ENCODE measurements at regions not wholly inside any gene's neighbourhood (a gene's known extent, or its start where the extent isn't known, plus 50 kb on each side); places are given as distances from the start of the nearest gene placed in this dataset.

GRCh38 chr3:87977765-87978164 lies 81.0 kb downstream of the CGGBP1 start:
- no peak overlapping the region for H3K9ac ChIP-seq (ENCODE audit: low read depth, low read length, poor library complexity)
- no peak overlapping the region for H2BK15ac ChIP-seq (ENCODE audit: low read length)
- H2BK5ac ChIP-seq (ENCODE audit: low read length): no peak overlapping the region
- H3K9me3 ChIP-seq (replicated peaks in 1 of 2; ENCODE audit: control insufficient read depth in 2 of 2, insufficient read depth in 1 of 2, low read depth in 1 of 2, low read length in 2 of 2): peaks cover 0 to 11% of the 10 kb centered on the region in 2 donors
- DNase-seq (ENCODE audit: low spot score): no peak
- H4K8ac ChIP-seq (ENCODE audit: low read depth, low read length): peak overlapping the region; percentile 94
- H3K23ac ChIP-seq (ENCODE audit: low read depth, low read length, poor library complexity): no peak overlapping the region
- no peak overlapping the region for H3K4me3 ChIP-seq (ENCODE audit: low read length in 2 of 2)
- H2AK5ac ChIP-seq (ENCODE audit: low read depth, low read length): peak overlapping the region; percentile 34
- H3K27me3 ChIP-seq (ENCODE audit: control insufficient read depth in 3 of 3, insufficient read depth in 3 of 3, low read depth in 1 of 3, low read length in 3 of 3): no peaks in the 10 kb centered on the region
- H3K4me2 ChIP-seq (ENCODE audit: insufficient read depth, low read length, poor library complexity, severe bottlenecking): no peak overlapping the region
- H3K14ac ChIP-seq (ENCODE audit: low read length): no peak overlapping the region
- no peak overlapping the region for H2AFZ ChIP-seq (ENCODE audit: low read length)
- peak overlapping the region; percentile 53 for H3K18ac ChIP-seq (ENCODE audit: low read length)
- H3K27ac ChIP-seq (replicated peaks; ENCODE audit: low read length): no peak overlapping the region
- no peaks in the 10 kb centered on the region for H3K4me1 ChIP-seq (ENCODE audit: control insufficient read depth in 2 of 2, insufficient read depth in 1 of 2, low read depth in 1 of 2, low read length in 2 of 2)
- no peaks in the 10 kb centered on the region for H3K79me1 ChIP-seq (ENCODE audit: low read depth, low read length)
- H2BK12ac ChIP-seq (ENCODE audit: low read length): no peak overlapping the region
- no peak overlapping the region for H4K91ac ChIP-seq (ENCODE audit: low read depth, low read length, poor library complexity)
- WGBS, 2 donors (ENCODE audit: extremely low coverage in 2 of 2, insufficient read length in 2 of 2, insufficient replicate concordance in 1 of 2): no CpG with 5 or more reads among the region's 1 CpG
- H2BK120ac ChIP-seq (ENCODE audit: low read depth, low read length): no peak overlapping the region
- H3K36me3 ChIP-seq (replicated peaks in 1 of 2; ENCODE audit: control insufficient read depth in 2 of 2, insufficient read depth in 2 of 2, low read length in 2 of 2): no peaks in the 10 kb centered on the region
- no peak overlapping the region for H3K4ac ChIP-seq (ENCODE audit: low read length)

GRCh38 chr3:87975716-87976115 lies 83.1 kb downstream of the CGGBP1 start:
- Histone ChIP-seq H4K8ac (ENCODE audit: low read depth, low read length) (no peak overlapping the region), H3K36me3 (replicated peaks in 1 of 2; ENCODE audit: control insufficient read depth in 2 of 2, insufficient read depth in 2 of 2, low read length in 2 of 2) (no peaks in the 10 kb centered on the region), H2AK5ac (ENCODE audit: low read depth, low read length) (no peak overlapping the region), H3K4me1 (ENCODE audit: control insufficient read depth in 2 of 2, insufficient read depth in 1 of 2, low read depth in 1 of 2, low read length in 2 of 2) (no peaks in the 10 kb centered on the region), H3K23ac (ENCODE audit: low read depth, low read length, poor library complexity) (no peak overlapping the region), H2AFZ (ENCODE audit: low read length) (no peak overlapping the region), H3K14ac (ENCODE audit: low read length) (no peak overlapping the region), H4K91ac (ENCODE audit: low read depth, low read length, poor library complexity) (no peak overlapping the region), H3K4ac (ENCODE audit: low read length) (no peak overlapping the region), H3K27ac (replicated peaks; ENCODE audit: low read length) (no peak overlapping the region), H3K4me3 (ENCODE audit: low read length in 2 of 2) (no peak overlapping the region), H2BK12ac (ENCODE audit: low read length) (no peak overlapping the region), H3K18ac (ENCODE audit: low read length) (no peak overlapping the region), H2BK120ac (ENCODE audit: low read depth, low read length) (no peak overlapping the region), H3K4me2 (ENCODE audit: insufficient read depth, low read length, poor library complexity, severe bottlenecking) (no peak overlapping the region), H3K79me1 (ENCODE audit: low read depth, low read length) (no peaks in the 10 kb centered on the region), H3K9me3 (replicated peaks in 1 of 2; ENCODE audit: control insufficient read depth in 2 of 2, insufficient read depth in 1 of 2, low read depth in 1 of 2, low read length in 2 of 2) (peaks cover 0 to 9% of the 10 kb centered on the region in 2 donors), H3K27me3 (ENCODE audit: control insufficient read depth in 3 of 3, insufficient read depth in 3 of 3, low read depth in 1 of 3, low read length in 3 of 3) (no peaks in the 10 kb centered on the region), H2BK5ac (ENCODE audit: low read length) (no peak overlapping the region), H2BK15ac (ENCODE audit: low read length) (no peak overlapping the region), H3K9ac (ENCODE audit: low read depth, low read length, poor library complexity) (no peak overlapping the region)
- no CpG with 5 or more reads among the region's 1 CpG for WGBS, 2 donors (ENCODE audit: extremely low coverage in 2 of 2, insufficient read length in 2 of 2, insufficient replicate concordance in 1 of 2)
- no peak for DNase-seq (ENCODE audit: low spot score)

DNA sequence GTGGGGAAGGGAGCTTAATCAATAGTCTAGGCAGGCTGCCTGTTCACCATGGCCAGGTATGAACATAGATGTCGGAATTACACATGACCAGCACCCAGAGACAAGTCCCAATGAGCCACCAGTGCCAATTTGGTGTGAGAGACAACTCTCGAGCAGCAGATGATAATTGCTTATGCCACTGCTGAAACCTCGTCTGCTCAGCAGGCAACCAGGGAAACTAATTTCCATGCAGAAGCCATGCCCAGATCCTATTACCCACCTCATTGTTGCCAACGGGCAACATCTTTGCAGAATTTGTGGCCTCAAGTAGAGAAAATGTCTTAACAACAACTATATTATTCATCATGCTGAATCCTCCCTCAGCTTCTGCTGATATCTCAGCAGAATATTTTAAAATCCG lies 84.9 kb downstream of the CGGBP1 start:
- H4K91ac ChIP-seq (ENCODE audit: low read depth, low read length, poor library complexity): no peak overlapping the region
- H3K79me1 ChIP-seq (ENCODE audit: low read depth, low read length): no peaks in the 10 kb centered on the region
- no peaks in the 10 kb centered on the region for H3K4me1 ChIP-seq (ENCODE audit: control insufficient read depth in 2 of 2, insufficient read depth in 1 of 2, low read depth in 1 of 2, low read length in 2 of 2)
- H3K9ac ChIP-seq (ENCODE audit: low read depth, low read length, poor library complexity): no peak overlapping the region
- H2AFZ ChIP-seq (ENCODE audit: low read length): no peak overlapping the region
- H2BK12ac ChIP-seq (ENCODE audit: low read length): no peak overlapping the region
- no peak overlapping the region for H3K4me3 ChIP-seq (ENCODE audit: low read length in 2 of 2)
- no peak overlapping the region for H3K18ac ChIP-seq (ENCODE audit: low read length)
- H3K4ac ChIP-seq (ENCODE audit: low read length): no peak overlapping the region
- no peak overlapping the region for H3K4me2 ChIP-seq (ENCODE audit: insufficient read depth, low read length, poor library complexity, severe bottlenecking)
- H2BK120ac ChIP-seq (ENCODE audit: low read depth, low read length): no peak overlapping the region
- no peak overlapping the region for H4K8ac ChIP-seq (ENCODE audit: low read depth, low read length)
- no peak overlapping the region for H3K23ac ChIP-seq (ENCODE audit: low read depth, low read length, poor library complexity)
- no peak overlapping the region for H3K14ac ChIP-seq (ENCODE audit: low read length)
- WGBS, 2 donors (ENCODE audit: extremely low coverage in 2 of 2, insufficient read length in 2 of 2, insufficient replicate concordance in 1 of 2): no CpG with 5 or more reads among the region's 5 CpGs
- H2BK15ac ChIP-seq (ENCODE audit: low read length): no peak overlapping the region
- DNase-seq (ENCODE audit: low spot score): no peak
- H3K36me3 ChIP-seq (replicated peaks in 1 of 2; ENCODE audit: control insufficient read depth in 2 of 2, insufficient read depth in 2 of 2, low read length in 2 of 2): no peaks in the 10 kb centered on the region
- no peaks in the 10 kb centered on the region for H3K27me3 ChIP-seq (ENCODE audit: control insufficient read depth in 3 of 3, insufficient read depth in 3 of 3, low read depth in 1 of 3, low read length in 3 of 3)
- H3K27ac ChIP-seq (replicated peaks; ENCODE audit: low read length): no peak overlapping the region
- no peaks in the 10 kb centered on the region for H3K9me3 ChIP-seq (replicated peaks in 1 of 2; ENCODE audit: control insufficient read depth in 2 of 2, insufficient read depth in 1 of 2, low read depth in 1 of 2, low read length in 2 of 2)
- no peak overlapping the region for H2BK5ac ChIP-seq (ENCODE audit: low read length)
- H2AK5ac ChIP-seq (ENCODE audit: low read depth, low read length): no peak overlapping the region

- Histone ChIP-seq H2BK5ac (ENCODE audit: low read length) (no peak overlapping the region), H3K23ac (ENCODE audit: low read depth, low read length, poor library complexity) (no peak overlapping the region), H4K91ac (ENCODE audit: low read depth, low read length, poor library complexity) (no peak overlapping the region), H3K18ac (ENCODE audit: low read length) (no peak overlapping the region), H3K36me3 (replicated peaks in 1 of 2; ENCODE audit: control insufficient read depth in 2 of 2, insufficient read depth in 2 of 2, low read length in 2 of 2) (no peaks in the 10 kb centered on the region), H3K9me3 (replicated peaks in 1 of 2; ENCODE audit: control insufficient read depth in 2 of 2, insufficient read depth in 1 of 2, low read depth in 1 of 2, low read length in 2 of 2) (no peaks in the 10 kb centered on the region), H2BK120ac (ENCODE audit: low read depth, low read length) (no peak overlapping the region), H3K27me3 (ENCODE audit: control insufficient read depth in 3 of 3, insufficient read depth in 3 of 3, low read depth in 1 of 3, low read length in 3 of 3) (no peaks in the 10 kb centered on the region), H2BK15ac (ENCODE audit: low read length) (no peak overlapping the region), H3K27ac (replicated peaks; ENCODE audit: low read length) (no peak overlapping the region), H3K4me1 (ENCODE audit: control insufficient read depth in 2 of 2, insufficient read depth in 1 of 2, low read depth in 1 of 2, low read length in 2 of 2) (no peaks in the 10 kb centered on the region), H2AFZ (ENCODE audit: low read length) (no peak overlapping the region), H3K4me3 (ENCODE audit: low read length in 2 of 2) (no peak overlapping the region), H3K4ac (ENCODE audit: low read length) (no peak overlapping the region), H3K9ac (ENCODE audit: low read depth, low read length, poor library complexity) (no peak overlapping the region), H4K8ac (ENCODE audit: low read depth, low read length) (no peak overlapping the region), H3K79me1 (ENCODE audit: low read depth, low read length) (no peaks in the 10 kb centered on the region), H2AK5ac (ENCODE audit: low read depth, low read length) (no peak overlapping the region), H3K14ac (ENCODE audit: low read length) (no peak overlapping the region), H2BK12ac (ENCODE audit: low read length) (no peak overlapping the region), H3K4me2 (ENCODE audit: insufficient read depth, low read length, poor library complexity, severe bottlenecking) (no peak overlapping the region)
- DNase-seq (ENCODE audit: low spot score): no peak
- WGBS, 2 donors (ENCODE audit: extremely low coverage in 2 of 2, insufficient read length in 2 of 2, insufficient replicate concordance in 1 of 2): no CpG with 5 or more reads among the region's 2 CpGs
These were observed 89.2 kb downstream of the CGGBP1 start for GRCh38 chr3:87969620-87970019.
